Natural killer cell (primary cell): ENCODE measurements at regions not wholly inside any gene's neighbourhood (a gene's known extent, or its start where the extent isn't known, plus 50 kb on each side); places are given as distances from the start of the nearest gene placed in this dataset.

Source experiments
- ATAC-seq, 3 donors: fragments of 150-1000 bp in 2 of 3; fragments of 200-7000 bp in 1 of 3; cut with Tn5 transposase; 1 replicate in 1 of 3; 2 replicates in 2 of 3; pipeline ENCODE4 v1.10.0; 2021; ENCODE audit warnings: mild to moderate bottlenecking in 2 of 3, moderate library complexity in 2 of 3
- DNase-seq, 2 donors: peaks; one replicate each; pipeline versions ENCODE4 v3.0.0 to v3.0.0-alpha.2; 2013 to 2021; ENCODE audit warnings: mixed read lengths in 1 of 2
- H3K27ac ChIP-seq: one replicate; pipeline ENCODE4 v1.5.1; 2013; ENCODE audit warnings: mild to moderate bottlenecking, low read length
- H3K27me3 ChIP-seq: one replicate; pipeline ENCODE4 v1.6.1; 2013; ENCODE audit warnings: low read length; ENCODE audit not compliant: control insufficient read depth, insufficient read depth
- H3K36me3 ChIP-seq: one replicate; pipeline ENCODE4 v1.6.1; 2013; ENCODE audit warnings: low read length; ENCODE audit not compliant: control insufficient read depth, insufficient read depth
- H3K4me1 ChIP-seq: one replicate; pipeline ENCODE4 v1.6.1; 2013; ENCODE audit warnings: low read length; ENCODE audit not compliant: control insufficient read depth, insufficient read depth
- H3K4me3 ChIP-seq: one replicate; pipeline ENCODE4 v1.5.1; 2013; ENCODE audit warnings: low read length
- H3K9me3 ChIP-seq: one replicate; pipeline ENCODE4 v1.6.1; 2013; ENCODE audit warnings: low read length; ENCODE audit not compliant: control insufficient read depth, insufficient read depth
- H3K27ac Mint-ChIP-seq, 2 donors: one replicate each; pipeline ENCODE4 v1.8.0; 2022; ENCODE audit warnings: mild to moderate bottlenecking in 2 of 2, mixed read lengths in 2 of 2, moderate library complexity in 1 of 2
- H3K27me3 Mint-ChIP-seq, 2 donors: one replicate each; pipeline ENCODE4 v1.8.0; 2022; ENCODE audit warnings: low read depth in 2 of 2, mixed read lengths in 2 of 2
- H3K36me3 Mint-ChIP-seq: one replicate; pipeline ENCODE4 v1.8.0; 2022; ENCODE audit warnings: mixed read lengths
- H3K4me1 Mint-ChIP-seq, 2 donors: one replicate each; pipeline ENCODE4 v1.8.0; 2022; ENCODE audit warnings: mixed read lengths in 2 of 2
- H3K4me3 Mint-ChIP-seq: one replicate; pipeline ENCODE4 v1.8.0; 2022; ENCODE audit warnings: mild to moderate bottlenecking, moderate library complexity, mixed read lengths
- H3K9me3 Mint-ChIP-seq, 2 donors: one replicate each; pipeline ENCODE4 v1.8.0; 2022; ENCODE audit warnings: mixed read lengths in 2 of 2
- CTCF ChIP-seq: fragments of 200-600 bp; IDR thresholded peaks from one replicate; pipeline ENCODE4 v1.8.0; 2022; ENCODE audit warnings: antibody characterized with exemption
- WGBS: methylation state at CpG from one replicate; pipeline ENCODE4 v1.1.7; 2013; ENCODE audit warnings: missing lambda C conversion rate; ENCODE audit not compliant: insufficient coverage; 5-methylcytosine and 5-hydroxymethylcytosine counted together
- intact Hi-C: fragments of 100-400 bp; cut with micrococcal nuclease; formaldehyde crosslinking; loops from one replicate; pipeline ENCODE4 v1.14.2; 2022

- no peaks in the 10 kb centered on the region for H3K9me3 Mint-ChIP-seq
- WGBS, result 7% methylated on average over 2 of the region's 4 CpGs
- H3K27me3 Mint-ChIP-seq, result peaks cover 26 to 38% of the 10 kb centered on the region in 2 donors
- H3K9me3 ChIP-seq, result no peaks in the 10 kb centered on the region
- peaks cover 10% of the 10 kb centered on the region for H3K27me3 ChIP-seq
- no peaks in the 10 kb centered on the region for H3K36me3 ChIP-seq
- intact Hi-C loops, result no loop called here
- H3K27ac ChIP-seq, result no peak overlapping the region
- H3K27ac Mint-ChIP-seq, result no peak overlapping the region
- no peak overlapping the region for H3K4me3 ChIP-seq
- no peak for TF ChIP-seq CTCF
- H3K4me3 Mint-ChIP-seq, result no peak overlapping the region
- H3K36me3 Mint-ChIP-seq, result no peaks in the 10 kb centered on the region
- ATAC-seq, result no peak
- H3K4me1 Mint-ChIP-seq, result peaks cover 4 to 6% of the 10 kb centered on the region in 2 donors
- no peak for DNase-seq
- no peaks in the 10 kb centered on the region for H3K4me1 ChIP-seq
Measured at GRCh38 chr11:104556606-104557301, 341.5 kb downstream of the CASP12 start.

GRCh38 chr11:104549019-104549418 lies 349.2 kb downstream of the CASP12 start:
- peaks cover 7 to 8% of the 10 kb centered on the region in 2 donors for H3K4me1 Mint-ChIP-seq
- DNase-seq, result no peak
- ATAC-seq, result peak; percentile 52 to 68 (median 63)
- Histone ChIP-seq H3K4me3 (no peak overlapping the region), H3K27me3 (peaks cover 2% of the 10 kb centered on the region), H3K9me3 (no peaks in the 10 kb centered on the region), H3K36me3 (no peaks in the 10 kb centered on the region), H3K4me1 (no peaks in the 10 kb centered on the region), H3K27ac (no peak overlapping the region)
- no peak for TF ChIP-seq CTCF
- no peak overlapping the region for H3K4me3 Mint-ChIP-seq
- intact Hi-C loops, result no loop called here
- no peaks in the 10 kb centered on the region for H3K36me3 Mint-ChIP-seq
- no peaks in the 10 kb centered on the region for H3K9me3 Mint-ChIP-seq
- WGBS, result no CpG with 5 or more reads among the region's 1 CpG
- no peak overlapping the region for H3K27ac Mint-ChIP-seq
- H3K27me3 Mint-ChIP-seq, result peaks cover 0 to 11% of the 10 kb centered on the region in 2 donors

- no peak for ATAC-seq
- Mint-ChIP-seq H3K27me3 (peaks cover 0 to 19% of the 10 kb centered on the region in 2 donors), H3K4me3 (no peak overlapping the region), H3K9me3 (no peaks in the 10 kb centered on the region), H3K4me1 (peaks cover 7 to 8% of the 10 kb centered on the region in 2 donors), H3K36me3 (no peaks in the 10 kb centered on the region), H3K27ac (no peak overlapping the region)
- Histone ChIP-seq H3K36me3 (no peaks in the 10 kb centered on the region), H3K27ac (no peak overlapping the region), H3K4me3 (no peak overlapping the region), H3K27me3 (peaks cover 2% of the 10 kb centered on the region), H3K4me1 (no peaks in the 10 kb centered on the region), H3K9me3 (no peaks in the 10 kb centered on the region)
- 87% methylated on average over 3 of the region's 3 CpGs for WGBS
- peak in 1 of 2 donors; percentile 5 for DNase-seq
- TF ChIP-seq CTCF, result no peak
- intact Hi-C loops, result no loop called here
Measured at GRCh38 chr11:104547996-104548661, 350.1 kb downstream of the CASP12 start.
